ENCODE measurements at regions not wholly inside any gene's neighbourhood (a gene's known extent, or its start where the extent isn't known, plus 50 kb on each side); places are given as distances from the start of the nearest gene placed in this dataset.
"Not testable (repeated sequence)": the region's sequence is repeated elsewhere in the genome, so short reads cannot be mapped to it uniquely, and the experiment has no call there.

DNA sequence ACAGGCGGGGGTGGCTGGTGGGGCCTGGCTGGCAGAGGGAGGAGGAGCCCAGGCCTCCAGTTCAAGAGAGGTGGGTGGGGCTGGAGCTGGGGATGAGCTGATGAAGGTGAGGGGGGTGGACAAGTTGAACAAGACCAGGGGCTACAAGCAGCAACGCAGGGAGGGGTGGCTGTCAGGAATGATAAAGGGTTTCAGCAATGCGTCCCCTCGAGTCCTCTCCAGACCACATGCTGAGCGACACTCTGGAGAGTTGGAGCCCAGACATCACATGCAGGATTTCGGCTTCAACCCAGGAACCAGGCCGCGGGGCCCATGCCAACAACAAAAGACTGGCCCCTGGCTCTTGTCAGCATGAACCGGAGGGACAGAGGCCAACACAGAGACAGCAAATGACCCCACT is 480.3 kb downstream of the BRD1 start:
- peaks cover 28 to 54% (median 41%) of the 10 kb centered on the region in 10 experiments for H3K4me1 ChIP-seq
- H3K9ac ChIP-seq, result no peak overlapping the region
- H3K4me2 ChIP-seq, result peak overlapping the region in 1 of 11 experiments; percentile 98; a peak in 1 of 22 replicates
- H3K9me3 ChIP-seq (replicated peaks in 1 of 11), result peaks cover 3 to 6% (median 5%) of the 10 kb centered on the region in 11 experiments; a peak in 15 of 22 replicates
- H3K4me3 ChIP-seq, result no peak overlapping the region
- peaks cover 0 to 7% (median 0%) of the 10 kb centered on the region in 11 experiments; a peak in 1 of 22 replicates for H4K20me1 ChIP-seq
- H3K36me3 ChIP-seq, result no peaks in the 10 kb centered on the region
- peaks cover 0 to 28% (median 0%) of the 10 kb centered on the region in 11 experiments; a peak in 6 of 22 replicates for H3K27me3 ChIP-seq
- no peak overlapping the region for H3K27ac ChIP-seq
- TF ChIP-seq Cebpa-rat (IDR thresholded peaks at IDR 0.05), result no peak

DNA sequence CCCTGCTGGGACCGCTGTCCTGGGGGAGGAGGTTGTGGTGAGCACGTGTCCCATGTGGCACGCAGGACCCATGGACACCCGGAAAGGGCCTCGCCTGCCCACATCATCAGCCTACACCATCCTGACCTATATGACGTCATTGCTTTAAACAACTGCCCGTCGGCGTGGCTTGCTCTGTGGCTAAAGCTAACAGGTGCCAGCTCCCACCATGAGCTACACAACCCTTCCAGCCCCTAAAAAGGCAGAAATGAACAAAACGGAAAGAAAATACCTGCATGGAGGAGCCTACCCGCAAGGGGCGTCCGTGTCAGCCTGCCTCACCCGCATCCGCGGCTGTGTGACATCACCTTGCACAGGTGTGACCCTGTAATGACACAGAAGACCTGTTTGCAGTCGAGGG is 481.8 kb downstream of the BRD1 start:
- Histone ChIP-seq H3K4me1 (peaks cover 13 to 39% (median 26%) of the 10 kb centered on the region in 10 experiments), H3K9me3 (replicated peaks in 1 of 11) (peaks cover 12 to 20% (median 17%) of the 10 kb centered on the region in 11 experiments; a peak in 19 of 22 replicates), H4K20me1 (no peaks in the 10 kb centered on the region), H3K4me3 (no peak overlapping the region), H3K27me3 (peaks cover 0 to 13% (median 0%) of the 10 kb centered on the region in 11 experiments; a peak in 6 of 22 replicates), H3K4me2 (no peak overlapping the region), H3K27ac (no peak overlapping the region), H3K36me3 (no peaks in the 10 kb centered on the region), H3K9ac (no peak overlapping the region)
- TF ChIP-seq Cebpa-rat (IDR thresholded peaks at IDR 0.05), result no peak

DNA sequence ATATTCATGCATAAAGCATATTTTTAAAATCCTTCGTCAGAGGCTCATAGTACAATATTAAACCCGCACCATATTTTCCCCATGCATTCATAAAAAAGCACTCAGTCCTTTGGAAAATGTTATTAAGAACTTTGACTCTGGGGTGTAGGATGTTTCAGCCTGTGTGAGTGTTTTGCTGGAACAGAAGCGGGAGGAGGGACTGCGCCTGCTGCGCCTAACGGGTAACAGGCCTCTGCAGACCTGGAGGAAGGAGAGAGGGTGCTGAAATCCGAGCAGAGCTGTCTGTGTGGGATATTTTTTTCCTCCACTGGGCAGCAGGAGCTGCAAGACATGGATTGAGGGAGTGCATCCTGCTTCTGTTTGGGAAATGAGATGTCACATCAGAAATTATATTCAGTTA is 483.0 kb downstream of the BRD1 start:
- Histone ChIP-seq H3K4me3 (no peak overlapping the region), H3K36me3 (no peaks in the 10 kb centered on the region), H3K27ac (no peak overlapping the region), H3K4me2 (no peak overlapping the region), H3K9me3 (replicated peaks in 1 of 11) (peaks cover 12 to 24% (median 17%) of the 10 kb centered on the region in 11 experiments; a peak in 19 of 22 replicates), H4K20me1 (no peaks in the 10 kb centered on the region), H3K9ac (no peak overlapping the region), H3K27me3 (peaks cover 0 to under 1% (median 0%) of the 10 kb centered on the region in 11 experiments; a peak in 1 of 22 replicates), H3K4me1 (peaks cover under 1 to 26% (median 14%) of the 10 kb centered on the region in 10 experiments; a peak in 19 of 20 replicates)
- TF ChIP-seq Cebpa-rat (IDR thresholded peaks at IDR 0.05), result no peak

DNA sequence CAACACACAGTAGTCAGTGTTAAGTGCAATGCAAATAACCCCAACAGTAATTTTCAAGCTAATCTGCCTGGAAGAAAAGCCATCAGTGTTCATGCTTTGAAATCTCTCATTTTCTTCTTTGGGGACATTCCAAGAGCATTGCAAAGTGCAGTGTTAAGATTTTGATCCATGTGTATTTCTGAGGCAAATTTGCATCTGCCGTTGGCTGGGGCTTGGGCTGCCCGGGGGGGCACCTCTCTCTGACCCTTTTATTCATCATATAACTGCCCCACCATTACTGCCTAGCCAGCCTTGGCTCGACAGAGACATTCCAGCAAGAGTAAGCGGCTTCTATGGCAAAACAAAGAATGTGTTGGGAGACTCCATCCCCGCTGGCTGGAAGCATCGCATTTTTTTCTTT is 483.5 kb downstream of the BRD1 start:
- no peak overlapping the region for H3K27ac ChIP-seq
- H3K9ac ChIP-seq, result no peak overlapping the region
- H3K4me3 ChIP-seq, result no peak overlapping the region
- H3K27me3 ChIP-seq, result no peaks in the 10 kb centered on the region
- no peak for TF ChIP-seq Cebpa-rat (IDR thresholded peaks at IDR 0.05)
- peaks cover 12 to 24% (median 17%) of the 10 kb centered on the region in 11 experiments; a peak in 19 of 22 replicates for H3K9me3 ChIP-seq (replicated peaks in 1 of 11)
- no peaks in the 10 kb centered on the region for H3K36me3 ChIP-seq
- peaks cover 0 to 21% (median 9%) of the 10 kb centered on the region in 10 experiments; a peak in 14 of 20 replicates for H3K4me1 ChIP-seq
- H3K4me2 ChIP-seq, result no peak overlapping the region
- H4K20me1 ChIP-seq, result no peaks in the 10 kb centered on the region

DNA sequence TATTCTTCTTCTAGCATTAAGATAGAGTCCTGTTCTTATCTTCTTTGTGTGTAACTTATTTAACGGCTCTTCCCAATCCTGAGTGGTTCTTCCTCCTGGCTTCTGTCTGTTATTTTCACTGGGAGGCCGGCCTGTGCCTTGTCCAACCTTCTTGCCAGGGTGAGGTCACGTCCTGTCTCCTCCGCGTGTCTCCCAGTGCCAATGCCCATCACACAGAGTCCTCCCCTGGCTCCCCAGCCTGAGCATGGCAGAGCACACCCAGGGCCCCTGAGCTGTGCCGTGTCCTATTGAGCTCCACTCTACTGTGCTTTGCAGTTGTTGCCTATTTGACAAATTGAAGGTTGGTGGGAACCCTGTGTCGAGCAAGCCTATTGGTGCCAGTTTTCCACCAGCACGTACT is 487.3 kb downstream of the BRD1 start:
- Histone ChIP-seq H4K20me1 (no peaks in the 10 kb centered on the region), H3K27ac (no peak overlapping the region), H3K4me1 (0 out of 20 replicates have a peak, but pooled peaks cover 0 to 1% (median 0%) of the 10 kb centered on the region in 10 experiments), H3K4me3 (no peak overlapping the region), H3K9ac (no peak overlapping the region), H3K27me3 (no peaks in the 10 kb centered on the region), H3K36me3 (no peaks in the 10 kb centered on the region), H3K9me3 (replicated peaks in 1 of 11) (peaks cover 12 to 24% (median 17%) of the 10 kb centered on the region in 11 experiments; a peak in 19 of 22 replicates), H3K4me2 (no peak overlapping the region)
- TF ChIP-seq Cebpa-rat (IDR thresholded peaks at IDR 0.05), result no peak

DNA sequence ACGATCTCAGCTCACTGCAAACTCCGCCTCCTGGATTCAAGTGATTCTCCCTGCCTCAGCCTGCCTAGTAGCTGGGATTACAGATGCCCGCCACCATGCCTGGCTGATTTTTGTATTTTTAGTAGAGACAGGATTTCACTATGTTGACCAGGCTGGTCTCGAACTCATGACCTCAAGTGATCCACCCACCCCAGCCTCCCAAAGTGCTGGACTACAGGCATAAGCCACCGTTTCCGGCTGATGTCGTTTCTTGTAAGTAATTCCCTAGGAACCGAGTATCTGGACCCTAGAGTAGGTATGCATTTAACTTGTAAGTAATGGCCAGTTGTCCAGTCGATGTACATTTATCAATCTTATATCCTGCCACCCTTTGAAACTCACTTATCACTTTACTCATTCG is 491.2 kb downstream of the BRD1 start:
- H3K27me3 ChIP-seq, H3K4me3 ChIP-seq, H3K36me3 ChIP-seq, H3K27ac ChIP-seq, H4K20me1 ChIP-seq, H3K9ac ChIP-seq, H3K4me2 ChIP-seq, H3K4me1 ChIP-seq: not testable (repeated sequence)
- H3K9me3 ChIP-seq (replicated peaks in 1 of 11), result peaks cover 0 to 12% (median 4%) of the 10 kb centered on the region in 11 experiments; a peak in 18 of 22 replicates

DNA sequence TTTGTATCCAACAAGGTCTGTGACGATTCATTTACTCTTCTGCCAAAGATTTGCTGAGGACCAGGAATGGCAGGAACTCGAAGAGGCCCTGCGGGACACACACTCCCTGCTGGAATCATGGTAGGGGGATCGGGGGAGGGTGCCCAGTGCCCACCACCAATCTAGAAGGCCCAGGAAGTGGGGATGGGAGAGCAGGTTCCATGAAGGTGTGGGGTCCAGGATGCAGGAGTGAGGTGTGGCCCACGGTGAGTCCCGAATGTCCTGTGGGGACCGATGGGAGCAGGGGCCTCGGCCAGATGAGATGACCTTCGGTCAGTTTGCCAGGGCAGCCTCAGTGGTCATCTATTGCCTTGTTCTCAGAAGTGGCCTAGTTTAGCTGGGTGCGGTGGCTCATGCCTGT is 492.7 kb downstream of the BRD1 start:
- H3K4me2 ChIP-seq, result no peak overlapping the region
- no peaks in the 10 kb centered on the region for H3K27me3 ChIP-seq
- no peaks in the 10 kb centered on the region for H4K20me1 ChIP-seq
- no peak overlapping the region for H3K9ac ChIP-seq
- H3K36me3 ChIP-seq, result no peaks in the 10 kb centered on the region
- H3K4me1 ChIP-seq, result peaks cover 0 to 4% (median 0%) of the 10 kb centered on the region in 10 experiments; a peak in 1 of 20 replicates
- H3K27ac ChIP-seq, result no peak overlapping the region
- no peaks in the 10 kb centered on the region for H3K9me3 ChIP-seq (replicated peaks in 1 of 11)
- H3K4me3 ChIP-seq, result no peak overlapping the region
- TF ChIP-seq Cebpa-rat (IDR thresholded peaks at IDR 0.05), result no peak

DNA sequence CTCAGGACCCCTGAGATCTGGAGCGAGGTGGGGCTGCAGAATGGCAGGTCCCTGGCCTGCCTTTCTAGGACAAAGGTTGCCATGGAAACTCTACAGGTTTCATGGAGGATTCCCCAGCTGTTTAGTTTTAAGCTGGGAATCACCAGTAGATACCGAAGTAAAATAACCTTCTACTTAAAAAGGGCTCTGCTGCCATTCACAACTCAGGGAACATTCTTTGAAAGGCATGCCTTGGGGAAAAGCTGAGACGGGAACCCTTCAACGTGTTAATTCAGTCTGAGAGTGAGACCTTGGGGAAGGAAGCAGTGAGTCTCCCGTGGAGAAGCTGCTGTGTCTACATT is 493.3 kb downstream of the BRD1 start:
- no peak overlapping the region for H3K27ac ChIP-seq
- no peaks in the 10 kb centered on the region for H3K9me3 ChIP-seq (replicated peaks in 1 of 11)
- no peak overlapping the region for H3K9ac ChIP-seq
- TF ChIP-seq Cebpa-rat (IDR thresholded peaks at IDR 0.05), result no peak
- peaks cover 0 to 4% (median 0%) of the 10 kb centered on the region in 10 experiments; a peak in 1 of 20 replicates for H3K4me1 ChIP-seq
- no peaks in the 10 kb centered on the region for H3K36me3 ChIP-seq
- no peaks in the 10 kb centered on the region for H4K20me1 ChIP-seq
- no peaks in the 10 kb centered on the region for H3K27me3 ChIP-seq
- H3K4me2 ChIP-seq, result no peak overlapping the region
- H3K4me3 ChIP-seq, result no peak overlapping the region

DNA sequence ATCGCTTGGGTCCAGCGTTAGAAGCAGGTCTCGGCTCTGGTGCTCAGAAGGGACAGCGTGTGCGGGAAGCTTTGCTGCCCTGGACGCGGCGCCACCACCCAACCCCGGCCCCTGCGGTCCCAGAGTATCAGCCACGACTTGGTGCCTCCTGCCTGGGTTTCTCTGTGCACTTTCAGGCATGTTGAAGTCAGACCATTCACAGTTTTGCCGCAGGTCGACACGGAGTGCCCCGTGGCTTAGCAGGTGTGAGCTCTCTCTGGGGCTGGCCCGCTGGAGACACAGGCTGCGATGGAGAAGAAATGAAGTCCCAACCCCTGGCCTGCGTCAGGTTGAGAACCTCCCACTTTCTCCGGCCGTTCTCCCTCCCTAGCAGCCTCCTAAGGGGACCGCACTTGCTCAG is 494.5 kb downstream of the BRD1 start:
- Histone ChIP-seq H3K4me1 (peaks cover 0 to 4% (median 0%) of the 10 kb centered on the region in 10 experiments; a peak in 1 of 20 replicates), H3K4me2 (no peak overlapping the region), H3K9me3 (replicated peaks in 1 of 11) (peaks cover 0 to 6% (median under 1%) of the 10 kb centered on the region in 11 experiments; a peak in 9 of 22 replicates), H3K36me3 (no peaks in the 10 kb centered on the region), H3K4me3 (no peak overlapping the region), H4K20me1 (no peaks in the 10 kb centered on the region), H3K27me3 (no peaks in the 10 kb centered on the region), H3K9ac (no peak overlapping the region), H3K27ac (no peak overlapping the region)
- TF ChIP-seq Cebpa-rat (IDR thresholded peaks at IDR 0.05), result no peak

DNA sequence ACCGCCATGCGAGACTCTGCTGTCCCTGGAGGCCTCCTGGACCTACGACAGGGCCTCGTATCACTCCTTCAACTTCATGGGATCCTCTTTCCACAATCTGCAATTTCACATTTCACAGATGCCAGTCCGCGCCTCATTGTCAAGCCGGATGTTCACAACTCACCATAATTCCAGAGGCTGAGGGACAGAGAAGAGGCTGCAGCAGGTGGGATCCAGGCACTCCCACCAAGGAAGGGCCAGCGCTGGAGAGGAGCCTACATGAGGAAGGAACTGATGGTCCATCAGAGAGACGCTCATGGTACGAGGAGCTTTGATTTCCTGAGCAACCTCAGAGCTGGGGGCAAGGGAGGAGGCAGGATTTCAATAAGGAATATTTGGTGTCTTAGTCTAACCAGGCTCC is 495.0 kb downstream of the BRD1 start:
- Histone ChIP-seq H3K9me3 (replicated peaks in 1 of 11) (peaks cover under 1 to 11% (median 6%) of the 10 kb centered on the region in 11 experiments; a peak in 18 of 22 replicates), H3K27ac (no peak overlapping the region), H3K36me3 (no peaks in the 10 kb centered on the region), H4K20me1 (no peaks in the 10 kb centered on the region), H3K4me3 (no peak overlapping the region), H3K4me1 (peaks cover 0 to 4% (median 0%) of the 10 kb centered on the region in 10 experiments; a peak in 1 of 20 replicates), H3K27me3 (no peaks in the 10 kb centered on the region), H3K4me2 (no peak overlapping the region), H3K9ac (no peak overlapping the region)
- TF ChIP-seq Cebpa-rat (IDR thresholded peaks at IDR 0.05), result no peak
